GM18507 (cell line): ENCODE measurements at regions not wholly inside any gene's neighbourhood (a gene's known extent, or its start where the extent isn't known, plus 50 kb on each side); places are given as distances from the start of the nearest gene placed in this dataset.

ENCODE experiments used
- DNase-seq: peaks from one replicate; pipeline ENCODE4 v3.0.0; 2011; ENCODE audit warnings: low read depth; ENCODE audit not compliant: insufficient read length; ENCODE audit errors: extremely low spot score
- FAIRE-seq: peaks from 2 replicates; lab custom pipeline; 2011; peaks lifted over from hg19 to GRCh38; lab: Jason Lieb, UNC

DNA sequence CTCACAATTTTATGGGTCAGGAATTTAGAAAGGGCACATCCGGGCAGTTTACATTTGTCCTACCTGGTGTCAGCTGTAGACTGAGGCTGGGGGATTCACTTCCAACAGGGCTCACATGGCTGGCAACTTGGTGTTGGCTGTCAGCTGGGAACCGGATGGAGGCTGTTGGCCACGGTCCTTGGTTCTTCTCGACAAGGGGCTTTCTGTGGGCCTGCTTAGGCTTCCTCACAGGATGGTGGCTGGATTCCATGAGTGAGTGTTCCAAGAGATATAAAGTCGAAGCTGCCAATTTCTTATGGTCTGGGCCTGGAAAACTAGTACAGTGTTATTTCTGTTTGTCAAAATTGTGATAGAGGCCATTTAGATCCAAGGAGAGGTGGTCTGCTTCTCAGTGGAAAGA, 127.9 kb downstream of the PTCSC3 start:
- DNase-seq (no peak), FAIRE-seq (no peak)

DNA sequence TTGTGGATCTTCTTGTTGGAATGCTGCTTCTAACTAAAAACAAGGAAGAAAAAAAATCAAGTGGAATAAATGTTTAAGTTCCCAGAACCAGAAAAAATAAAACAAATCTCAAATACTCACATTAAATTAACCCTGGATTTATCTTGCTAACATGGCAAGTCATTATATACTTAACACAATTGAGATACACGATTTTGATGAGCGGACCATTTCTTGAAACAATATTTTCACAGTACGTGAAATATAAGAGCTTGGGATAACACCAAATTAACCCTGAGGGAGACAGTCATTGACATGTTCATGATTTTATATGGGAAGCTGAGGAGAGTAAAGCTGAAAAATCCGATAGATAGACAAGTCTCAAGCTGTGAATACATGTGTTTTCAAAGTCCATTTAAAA, 128.6 kb downstream of the PTCSC3 start:
- no peak for DNase-seq
- no peak for FAIRE-seq

DNA sequence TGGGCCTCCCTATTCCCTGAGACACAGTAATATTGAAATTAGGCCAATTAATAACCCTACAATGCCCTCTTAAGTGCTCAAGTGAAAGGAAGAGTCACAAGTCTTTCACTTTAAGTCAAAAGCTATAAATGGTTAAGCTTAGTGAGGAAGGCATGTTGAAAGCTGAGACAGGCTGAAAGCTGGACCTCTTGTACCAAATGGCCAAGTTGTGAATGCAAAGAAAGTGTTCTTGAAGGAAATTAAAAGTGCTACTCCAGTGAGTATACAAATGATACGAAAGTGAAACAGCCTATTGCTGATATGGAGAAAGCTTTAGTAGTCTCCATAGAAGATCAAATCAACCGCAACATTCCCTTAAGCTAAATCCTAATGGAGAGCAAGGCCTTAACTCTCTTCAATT, 140.8 kb downstream of the PTCSC3 start:
- DNase-seq (no peak), FAIRE-seq (peak; percentile 66)

DNA sequence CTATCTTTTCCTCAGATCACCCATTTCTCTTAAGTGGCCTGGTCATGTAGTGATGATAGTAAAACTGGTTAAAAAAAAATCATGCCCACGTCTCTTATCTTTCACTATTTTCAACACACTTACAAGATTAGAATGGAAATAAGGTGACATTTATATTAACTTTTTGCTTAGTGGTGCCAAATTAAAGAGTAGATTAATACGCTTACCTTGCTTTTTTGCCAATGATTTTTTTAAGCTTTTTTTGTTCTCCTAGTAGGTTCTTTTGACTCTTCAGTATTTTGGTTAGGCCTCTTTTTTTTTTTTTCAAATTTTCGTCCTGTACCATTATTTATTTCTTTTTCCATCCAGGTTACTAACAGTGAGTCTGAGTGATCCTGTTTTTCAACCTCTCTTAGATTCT, 147.9 kb downstream of the PTCSC3 start:
- FAIRE-seq (no peak), DNase-seq (no peak)

DNA sequence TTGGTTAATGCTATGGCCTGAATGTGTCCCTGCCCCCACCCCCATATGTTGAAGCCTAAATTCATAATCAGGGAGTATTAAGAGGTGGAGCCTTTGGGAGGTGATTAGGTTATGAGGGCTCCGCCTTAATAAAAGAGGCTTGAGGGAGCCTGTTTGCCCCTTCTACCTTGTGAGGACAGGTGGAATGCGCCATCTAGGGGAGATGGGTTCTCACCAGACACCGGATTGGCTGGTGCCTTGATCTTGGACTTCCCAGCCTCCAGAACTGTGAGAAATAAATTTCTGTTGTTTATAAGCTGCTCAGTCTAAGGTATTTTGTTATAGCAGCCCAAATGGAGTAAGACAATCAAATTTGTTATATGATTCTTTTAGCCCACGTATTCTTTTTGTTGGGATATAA, 148.3 kb downstream of the PTCSC3 start:
- FAIRE-seq: no peak

DNA sequence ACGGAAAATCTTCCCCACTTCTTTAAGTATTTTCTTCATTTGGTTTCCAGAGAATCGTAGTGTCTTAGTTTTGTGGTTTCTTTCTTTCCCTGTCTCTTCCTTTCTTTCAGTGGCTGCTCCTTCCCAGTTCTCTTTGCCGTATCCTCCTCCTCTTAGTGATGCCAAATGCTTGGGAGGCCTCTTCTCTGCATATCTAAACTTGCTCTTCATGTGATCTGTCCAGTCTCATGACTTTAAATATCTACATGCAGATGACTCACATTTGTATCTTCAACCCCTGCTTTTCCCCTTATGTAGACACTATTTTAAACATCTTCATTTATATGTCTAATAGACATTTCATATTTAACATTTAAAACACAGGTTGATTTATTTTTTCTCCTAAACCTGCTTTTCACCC, 149.2 kb downstream of the PTCSC3 start:
- FAIRE-seq: no peak
- DNase-seq: no peak

More for the DNA sequence above, 148.3 kb downstream of the PTCSC3 start:
- DNase-seq: no peak

DNA sequence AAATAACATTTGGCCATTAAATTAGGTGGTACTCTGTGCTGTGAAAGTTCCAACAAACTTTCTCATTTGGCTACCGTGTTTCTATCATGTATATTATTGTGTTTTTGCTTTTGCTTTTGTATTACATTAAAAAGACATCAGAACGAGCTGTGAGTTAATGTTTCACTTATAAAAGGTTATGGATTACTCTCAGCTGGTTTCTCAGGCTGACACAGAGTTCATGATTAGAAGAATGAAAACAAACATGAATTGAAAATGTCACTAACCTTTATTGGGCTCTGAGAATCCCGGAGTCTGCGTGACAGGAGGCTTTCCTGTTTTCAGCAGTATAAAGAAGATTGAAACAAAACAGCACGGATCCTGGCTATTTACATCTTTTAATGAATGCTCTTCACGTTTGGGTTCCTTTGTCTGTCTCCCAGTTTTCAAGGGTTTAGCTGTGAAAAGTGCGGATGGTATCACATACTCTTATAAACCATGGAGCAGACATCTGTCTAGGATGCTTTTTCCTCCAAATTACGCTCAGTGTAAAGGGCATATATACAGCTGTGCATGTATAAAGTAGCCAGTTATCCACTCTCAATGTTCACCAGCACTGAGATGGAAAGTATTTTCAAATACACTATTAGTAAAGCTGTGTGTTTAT, 153.6 kb downstream of the PTCSC3 start:
- DNase-seq (no peak), FAIRE-seq (peak; percentile 84)

DNA sequence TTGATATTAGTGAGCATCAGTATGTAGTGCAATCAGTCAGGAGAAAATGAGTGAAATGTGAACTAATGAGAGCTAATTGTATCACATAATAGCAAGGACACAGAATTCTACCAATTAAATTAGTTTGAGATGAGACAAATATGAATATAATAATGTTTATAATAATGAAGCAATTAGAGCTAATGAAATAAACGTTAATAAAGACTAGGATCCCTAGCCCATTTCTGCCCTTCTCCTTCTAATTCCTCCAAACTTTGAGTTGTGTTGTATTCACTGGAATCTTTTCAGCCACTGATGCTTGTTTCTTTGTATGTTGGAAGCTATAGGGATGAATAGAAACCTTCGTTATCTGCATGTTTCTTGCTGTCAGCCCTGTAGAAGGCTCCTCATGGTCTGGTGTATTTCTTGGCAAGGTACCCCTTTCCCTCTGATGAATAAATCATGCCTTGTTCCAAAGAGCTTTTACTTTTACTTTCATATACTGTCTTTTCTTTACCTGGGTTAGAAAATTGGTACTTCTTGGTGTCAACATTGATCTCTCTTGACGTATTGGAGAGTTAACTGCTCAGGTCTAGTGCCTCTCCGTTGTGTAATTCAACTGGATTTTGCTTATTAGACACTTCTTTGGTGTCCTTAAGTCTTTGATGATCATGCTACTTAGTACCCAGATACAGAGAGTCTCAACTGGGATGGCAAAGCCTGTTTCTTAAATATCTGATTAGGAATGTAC, 154.8 kb downstream of the PTCSC3 start:
- no peak for DNase-seq
- peak; percentile 61 for FAIRE-seq

DNA sequence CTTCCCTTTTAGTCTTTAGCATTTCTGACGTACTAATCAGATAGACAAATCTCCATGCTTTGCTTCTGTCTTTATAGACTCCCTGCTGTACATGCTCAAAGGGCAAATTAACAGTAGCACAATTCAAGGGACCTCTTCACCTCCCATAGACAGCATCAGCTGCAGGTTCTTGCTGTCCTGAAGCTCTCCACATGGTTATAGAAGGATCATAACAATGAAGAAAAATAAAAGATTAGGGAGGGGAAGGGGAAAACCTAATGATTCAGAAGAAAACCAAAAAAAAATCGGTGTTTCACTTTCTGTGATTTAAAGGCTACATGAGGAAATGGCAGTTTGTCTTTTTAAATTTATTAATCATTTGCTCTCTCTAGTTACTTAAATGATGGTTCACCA, 155.5 kb downstream of the PTCSC3 start:
- FAIRE-seq: peak; percentile 39
- no peak for DNase-seq

DNA sequence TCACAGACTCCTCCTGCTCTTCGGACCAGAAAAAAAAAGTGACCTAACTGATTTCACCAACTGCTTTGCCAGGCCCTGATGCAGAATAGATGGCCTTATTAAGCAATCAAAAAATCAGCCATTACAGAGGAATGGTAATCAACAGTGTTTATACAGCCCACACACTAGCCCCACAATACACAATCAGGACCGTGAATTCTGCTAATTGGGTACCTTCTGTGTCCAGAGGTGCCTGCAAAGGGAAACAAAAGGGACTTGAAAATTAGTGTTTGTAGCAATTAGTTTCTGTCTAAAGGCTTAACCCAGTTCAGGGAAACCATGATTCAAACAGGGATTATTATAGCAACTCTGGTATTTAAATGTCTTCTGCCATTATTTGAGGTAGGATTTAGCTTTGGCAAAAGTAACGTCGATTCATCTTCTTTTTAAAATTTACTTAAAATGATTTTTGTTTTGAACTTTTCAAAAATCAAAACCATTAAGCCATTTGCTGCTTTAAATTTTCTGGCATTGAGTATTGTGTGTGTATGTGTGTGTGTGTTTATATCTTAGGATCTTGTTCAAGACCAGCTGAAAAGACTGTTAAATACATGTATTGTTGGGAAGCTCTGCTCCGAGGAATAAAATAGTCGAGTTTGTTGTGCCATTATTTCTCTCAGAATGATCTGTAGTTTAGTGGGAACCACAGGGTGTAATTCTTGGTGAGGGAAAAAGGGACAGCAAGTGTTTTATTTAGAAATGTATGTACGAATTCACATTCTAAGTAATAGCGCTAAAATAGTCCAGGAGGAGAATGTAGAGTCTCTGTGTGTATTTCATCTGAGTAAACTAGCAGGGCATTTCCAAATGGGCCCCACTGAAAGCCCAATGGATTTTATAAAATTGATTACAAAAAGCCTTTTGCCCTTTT, 156.1 kb downstream of the PTCSC3 start:
- peak; percentile 45 for FAIRE-seq
- DNase-seq: no peak

DNA sequence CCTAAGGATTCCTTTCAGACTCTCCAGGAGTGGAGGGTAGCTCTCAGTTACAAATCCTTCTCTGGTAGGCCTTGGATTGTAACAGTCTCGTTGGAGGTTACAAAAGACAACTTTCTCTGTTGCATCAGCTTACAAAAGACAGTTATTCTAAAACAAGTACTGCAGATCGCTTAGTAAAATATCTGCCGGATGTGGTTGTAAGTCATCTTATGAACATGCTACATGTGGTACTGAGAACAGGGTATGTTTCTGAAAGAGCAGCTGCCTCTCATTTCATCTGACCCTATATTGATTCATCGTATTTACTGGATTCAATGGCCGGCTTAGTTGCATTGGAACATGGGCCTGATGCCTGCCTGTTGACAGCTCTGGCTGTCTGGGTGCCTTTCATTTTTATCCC, 157.4 kb downstream of the PTCSC3 start:
- DNase-seq: no peak

DNA sequence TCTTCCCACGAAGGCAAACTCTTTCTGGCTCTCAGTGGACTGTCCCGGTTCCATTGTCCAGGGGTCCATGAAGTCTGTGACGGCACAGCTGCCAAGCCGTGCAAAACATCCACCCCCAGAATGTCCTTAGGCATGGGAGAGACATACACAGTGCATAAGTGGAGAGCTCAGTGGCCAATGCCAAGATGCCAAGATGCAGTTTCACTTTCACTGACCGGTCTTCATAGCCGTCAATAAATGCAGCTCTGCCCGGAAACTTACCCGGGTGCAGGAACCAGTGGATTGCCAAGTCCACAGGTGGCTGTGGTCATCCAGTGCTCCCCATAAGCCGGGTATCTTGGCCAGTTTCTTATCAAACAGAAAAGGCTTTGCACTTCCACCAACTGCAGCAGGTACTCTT, 162.3 kb downstream of the PTCSC3 start:
- FAIRE-seq: no peak
- DNase-seq: no peak

More for the DNA sequence above, 157.4 kb downstream of the PTCSC3 start:
- FAIRE-seq: no peak

DNA sequence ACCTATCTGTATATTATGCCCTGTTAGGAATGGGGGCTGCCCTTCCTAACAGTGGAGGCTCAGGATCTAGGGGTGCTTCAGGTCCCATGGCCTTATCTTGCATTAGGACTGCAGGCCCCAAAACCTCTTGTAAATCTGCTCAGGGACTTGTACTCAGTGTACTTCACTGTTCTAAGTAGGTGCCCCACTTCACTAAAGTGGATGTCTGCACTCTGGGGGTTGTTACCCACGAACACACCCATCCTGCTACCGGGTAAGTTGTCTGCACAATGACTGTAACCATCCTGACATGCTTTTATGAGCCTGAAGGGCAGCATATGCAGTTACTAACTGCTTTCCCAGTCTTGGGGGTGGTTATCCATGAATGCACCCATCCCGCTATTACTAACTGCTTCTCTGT, 163.0 kb downstream of the PTCSC3 start:
- FAIRE-seq: no peak

DNA sequence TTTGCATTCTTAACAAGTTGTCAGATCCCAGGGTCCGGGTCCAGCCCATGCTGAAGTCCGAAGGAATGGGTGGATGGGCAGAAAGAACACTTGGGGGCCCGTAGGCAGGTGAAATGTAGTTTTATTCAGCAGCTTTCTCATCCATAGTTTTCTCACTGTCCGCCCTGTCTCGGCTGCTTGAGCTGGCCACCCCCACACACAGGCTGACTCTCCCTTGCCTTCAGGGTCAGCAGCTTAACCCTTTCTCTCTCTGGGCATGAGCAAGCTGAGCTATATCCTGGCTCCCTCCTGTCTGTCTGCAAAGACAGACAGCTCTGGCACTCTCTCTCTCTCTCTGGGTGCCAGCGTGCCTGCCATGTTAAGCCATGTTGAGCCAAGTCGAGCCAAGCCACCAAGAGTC, 163.9 kb downstream of the PTCSC3 start:
- FAIRE-seq (no peak), DNase-seq (no peak)

More for the DNA sequence above, 163.0 kb downstream of the PTCSC3 start:
- DNase-seq: no peak

DNA sequence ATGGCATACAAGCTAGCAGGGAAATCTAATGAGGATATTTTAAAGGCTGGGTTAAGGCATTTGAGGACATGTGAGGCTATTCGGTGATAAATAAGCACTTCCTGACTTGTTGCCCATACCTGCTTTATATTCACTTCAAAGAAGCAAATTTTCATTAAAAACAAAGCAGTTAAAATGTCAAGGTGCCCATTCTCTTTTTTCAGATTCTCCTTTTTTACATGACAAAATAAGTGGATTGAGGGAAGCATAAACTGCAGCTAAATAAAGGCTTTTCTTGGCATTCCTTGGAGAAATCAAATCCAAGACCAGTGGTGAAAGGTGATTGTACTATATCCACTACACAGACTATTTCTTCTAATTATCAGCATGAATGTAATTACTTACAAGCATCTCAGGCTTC, 166.9 kb downstream of the PTCSC3 start:
- FAIRE-seq: no peak
- no peak for DNase-seq

DNA sequence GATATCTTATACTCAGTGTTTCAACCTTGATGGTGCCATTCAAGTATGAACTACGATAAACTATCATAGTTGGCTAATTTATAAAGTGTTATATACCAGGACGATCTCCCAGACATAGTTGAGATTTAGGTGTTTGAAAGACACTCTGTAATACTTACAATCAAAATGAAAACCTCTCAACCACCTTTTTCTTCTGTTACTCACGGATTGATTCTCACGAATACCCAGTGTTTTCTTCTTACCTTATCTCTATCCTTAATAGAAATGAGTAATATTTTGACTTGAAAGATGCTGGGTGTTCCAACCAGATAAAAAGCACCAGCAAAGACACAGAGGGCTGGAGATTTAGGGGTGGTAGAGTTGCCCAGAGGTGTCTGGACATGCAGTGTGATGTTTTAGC, 169.9 kb downstream of the PTCSC3 start:
- no peak for FAIRE-seq
- DNase-seq: no peak

DNA sequence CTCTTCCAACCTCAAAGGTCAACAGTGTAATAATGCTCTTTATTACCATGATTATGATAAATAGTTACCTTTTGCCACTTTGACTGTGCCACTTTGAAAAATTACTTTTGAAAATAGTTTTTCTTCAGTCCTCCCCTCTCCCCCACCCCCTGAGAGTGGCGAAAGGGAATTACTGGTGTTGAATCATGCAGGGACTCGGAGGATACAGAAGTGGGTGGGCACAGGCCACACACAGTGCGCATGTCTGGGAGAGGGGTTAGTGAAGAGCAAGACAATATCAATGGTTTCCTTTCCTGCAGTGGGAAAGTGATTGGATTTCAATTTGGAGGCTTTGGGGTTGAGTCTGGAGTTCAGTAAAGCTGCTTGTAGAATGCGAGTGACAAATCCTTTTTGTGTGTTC, 170.9 kb downstream of the PTCSC3 start:
- DNase-seq: no peak
- FAIRE-seq: no peak

DNA sequence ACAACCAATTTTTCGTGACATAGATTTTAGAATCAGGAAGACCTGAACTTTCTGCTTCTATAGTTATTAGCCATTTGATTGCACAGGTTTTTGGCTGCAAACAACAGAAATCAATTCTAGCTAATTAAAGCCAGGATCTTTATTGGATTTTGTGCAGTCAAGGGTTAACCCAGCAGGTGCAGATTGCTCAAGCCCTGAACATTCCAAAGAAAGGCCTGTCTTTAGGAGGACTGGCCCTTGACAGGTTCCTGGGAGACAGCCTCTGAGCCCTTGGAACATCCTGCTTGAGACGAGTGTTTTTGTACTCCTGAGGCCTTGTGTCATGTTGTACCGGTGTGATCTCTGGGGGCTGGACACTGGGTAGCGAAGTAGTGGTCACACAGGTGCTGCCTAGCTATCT, 174.6 kb downstream of the PTCSC3 start:
- FAIRE-seq (no peak), DNase-seq (no peak)

DNA sequence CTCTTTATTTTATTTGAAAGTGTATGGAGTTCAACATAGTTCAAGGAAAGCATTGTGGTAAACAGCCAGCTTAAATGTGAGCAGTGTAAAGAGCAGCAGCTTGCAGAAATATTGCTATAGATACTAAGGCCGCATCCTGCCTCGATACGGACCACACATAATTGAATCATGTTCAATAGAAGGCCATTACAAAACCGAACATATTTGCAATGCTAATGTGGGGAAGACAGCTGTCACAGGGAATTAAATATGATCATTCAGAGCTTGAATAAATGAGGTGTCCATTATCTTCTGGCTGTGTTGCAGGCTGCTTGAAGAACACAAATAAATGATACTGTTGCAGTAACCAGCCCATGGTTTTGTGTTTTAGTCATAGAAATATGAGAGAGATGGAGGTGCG, 173.2 kb downstream of the BRMS1L start:
- no peak for FAIRE-seq
- DNase-seq: no peak

DNA sequence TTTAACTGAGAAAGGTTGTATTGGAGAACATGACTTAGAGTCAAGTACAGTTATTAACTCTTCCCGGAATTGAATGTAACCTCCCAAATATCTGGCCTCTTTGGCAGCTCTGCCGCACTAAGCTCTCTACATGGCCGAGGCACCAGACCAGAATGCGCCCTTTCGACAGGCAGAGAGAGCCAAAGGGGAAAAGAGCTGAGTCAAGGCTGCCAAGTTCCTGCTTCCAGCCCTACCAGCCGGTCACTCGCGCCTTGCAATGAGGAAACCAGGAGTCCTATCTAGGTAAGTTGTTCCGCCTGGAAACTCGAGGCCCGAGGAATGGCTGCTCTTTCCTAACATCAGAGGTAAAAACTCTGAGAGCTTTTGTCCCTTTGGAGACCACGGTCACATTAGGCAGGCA, 172.2 kb downstream of the BRMS1L start:
- DNase-seq (no peak), FAIRE-seq (no peak)

DNA sequence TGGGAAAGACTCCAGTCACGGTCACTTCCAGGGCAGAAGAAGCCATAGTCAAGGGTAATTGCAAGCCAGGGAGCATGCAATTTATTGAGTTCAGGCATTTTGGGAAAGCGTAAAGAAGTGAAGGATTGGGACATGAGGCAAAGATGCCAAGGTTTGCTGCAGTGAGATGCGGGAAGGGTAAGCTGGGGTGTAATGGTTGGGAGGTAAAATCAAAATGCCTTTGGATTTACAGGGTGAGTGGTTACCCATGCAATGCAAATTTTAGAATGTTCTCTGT, 167.5 kb downstream of the BRMS1L start:
- no peak for FAIRE-seq
- DNase-seq: no peak
